ENCODE measurements at regions not wholly inside any gene's neighbourhood (a gene's known extent, or its start where the extent isn't known, plus 50 kb on each side); places are given as distances from the start of the nearest gene placed in this dataset.

GRCh38 chr6:104614394-104614793 is 245.3 kb downstream of the HACE1 start:
- no peak for DNase-seq (ENCODE audit: low spot score)
- no peak for TF ChIP-seq CTCF (IDR thresholded peaks at IDR 0.05; ENCODE audit: extremely low read depth, missing control alignments)

- TF ChIP-seq CTCF (IDR thresholded peaks at IDR 0.05; ENCODE audit: extremely low read depth, missing control alignments): no peak
These were observed 246.2 kb downstream of the HACE1 start for GRCh38 chr6:104613416-104614001.

GRCh38 chr6:104612541-104612940 is 247.2 kb downstream of the HACE1 start:
- DNase-seq (ENCODE audit: low spot score): no peak
- TF ChIP-seq CTCF (IDR thresholded peaks at IDR 0.05; ENCODE audit: extremely low read depth, missing control alignments): no peak

More at GRCh38 chr6:104613416-104614001, 246.2 kb downstream of the HACE1 start:
- DNase-seq (ENCODE audit: low spot score): no peak

- no peak for DNase-seq (ENCODE audit: low spot score)
- no peak for TF ChIP-seq CTCF (IDR thresholded peaks at IDR 0.05; ENCODE audit: extremely low read depth, missing control alignments)
These were observed 251.6 kb downstream of the HACE1 start for GRCh38 chr6:104608101-104608500.

- DNase-seq (ENCODE audit: low spot score): no peak
- TF ChIP-seq CTCF (IDR thresholded peaks at IDR 0.05; ENCODE audit: extremely low read depth, missing control alignments): no peak
These were observed 252.2 kb downstream of the HACE1 start for GRCh38 chr6:104607501-104607900.

GRCh38 chr6:104606361-104606760 is 253.4 kb downstream of the HACE1 start:
- no peak for TF ChIP-seq CTCF (IDR thresholded peaks at IDR 0.05; ENCODE audit: extremely low read depth, missing control alignments)
- no peak for DNase-seq (ENCODE audit: low spot score)

GRCh38 chr6:104604685-104605084 is 255.0 kb downstream of the HACE1 start:
- no peak for TF ChIP-seq CTCF (IDR thresholded peaks at IDR 0.05; ENCODE audit: extremely low read depth, missing control alignments)
- DNase-seq (ENCODE audit: low spot score): no peak
